Activated CD4-positive, alpha-beta T cell treated with anti-CD3 and anti-CD28 coated beads, Interleukin-2, Interleukin-4, amounts not matched to agents 100 ng/mL and 50 ng/mL, durations not matched to agents 16 hours and 8 hours (primary cell): ENCODE measurements at regions not wholly inside any gene's neighbourhood (a gene's known extent, or its start where the extent isn't known, plus 50 kb on each side); places are given as distances from the start of the nearest gene placed in this dataset.
A peak's percentile ranks its signal among the peaks of the same experiment; 100 is the strongest.

ENCODE experiments used
- DNase-seq: peaks from one replicate; pipeline ENCODE4 v3.0.0-alpha.2; 2020; ENCODE audit warnings: low spot score

DNA sequence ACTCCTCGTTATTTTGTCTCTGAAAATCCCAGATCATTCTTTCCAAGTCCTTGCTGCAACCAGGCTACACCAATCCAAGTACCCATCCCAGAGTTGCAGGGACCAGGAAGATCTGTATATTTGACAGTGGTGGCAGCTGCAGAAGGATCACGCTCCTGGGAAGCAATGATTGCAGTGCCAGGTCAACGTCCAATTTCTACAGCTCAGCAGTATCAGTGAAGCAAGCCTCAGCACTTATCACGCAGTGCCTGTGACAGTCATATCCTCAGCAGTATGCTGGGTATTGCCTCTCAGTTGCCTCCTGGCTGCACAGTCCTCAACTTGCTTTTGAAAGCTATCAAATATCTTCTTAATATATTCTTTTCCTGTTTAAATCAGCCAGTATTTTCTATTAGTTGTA lies 66.7 kb downstream of the BARHL2 start:
- DNase-seq: no peak

DNA sequence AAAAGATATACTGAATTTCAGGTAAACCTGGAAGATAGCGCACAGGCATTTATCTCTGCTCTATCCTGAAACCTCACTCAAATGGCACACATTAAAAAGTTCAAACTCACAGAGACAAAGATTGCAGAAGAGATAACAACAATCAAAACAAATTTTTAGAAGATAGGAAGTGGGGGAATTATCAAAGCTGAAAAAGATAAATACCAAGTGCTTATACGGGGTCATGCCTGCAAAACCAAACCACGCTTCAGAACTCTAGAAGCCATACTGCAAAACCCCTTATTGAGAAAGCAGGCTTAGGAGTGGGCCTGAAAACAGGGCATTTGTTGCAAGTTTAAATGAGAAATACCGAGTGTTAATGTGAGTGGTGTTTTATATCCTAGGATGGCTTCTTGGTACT lies 76.8 kb downstream of the BARHL2 start:
- no peak for DNase-seq

DNA sequence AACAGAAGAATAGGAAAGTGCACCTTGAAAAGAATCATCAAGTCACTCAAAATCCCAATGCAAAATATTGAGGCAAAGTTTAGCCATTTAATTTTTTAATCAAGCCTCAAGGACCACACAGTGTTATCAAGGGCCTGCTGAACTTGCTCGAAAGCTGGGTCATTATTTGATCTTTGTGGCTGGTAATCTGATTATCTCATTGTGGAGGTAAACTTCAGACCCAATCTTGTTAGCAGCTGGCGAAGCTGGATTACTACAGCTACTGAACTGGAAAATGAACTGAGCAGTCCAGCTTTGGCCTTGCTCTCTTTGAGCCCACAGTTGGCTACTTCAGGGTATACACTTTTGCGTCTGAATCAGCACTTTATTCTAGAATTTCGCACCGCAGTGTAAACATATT lies 94.4 kb downstream of the BARHL2 start:
- DNase-seq: no peak

DNA sequence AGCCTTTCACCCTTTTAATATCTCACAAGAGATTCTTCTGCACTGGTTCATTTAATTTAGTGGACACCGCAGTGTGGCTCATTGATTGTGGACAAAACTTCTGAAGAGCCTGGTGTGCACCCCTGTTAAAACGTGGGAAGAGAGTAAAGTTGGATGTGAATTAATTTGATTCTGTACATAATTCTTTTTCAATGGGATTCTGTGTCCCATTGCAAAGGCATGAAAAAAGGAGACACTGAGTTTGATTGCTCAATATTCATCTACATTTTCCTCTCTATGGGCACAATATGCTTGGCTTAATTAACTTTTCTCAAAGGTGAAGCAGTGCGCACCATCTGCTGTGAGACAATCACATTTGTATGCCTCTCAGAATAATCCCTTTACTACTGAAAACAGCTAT lies 95.1 kb downstream of the BARHL2 start:
- no peak for DNase-seq

- DNase-seq: no peak
Measured at GRCh38 chr1:90616395-90616794, 100.7 kb downstream of the BARHL2 start.

DNA sequence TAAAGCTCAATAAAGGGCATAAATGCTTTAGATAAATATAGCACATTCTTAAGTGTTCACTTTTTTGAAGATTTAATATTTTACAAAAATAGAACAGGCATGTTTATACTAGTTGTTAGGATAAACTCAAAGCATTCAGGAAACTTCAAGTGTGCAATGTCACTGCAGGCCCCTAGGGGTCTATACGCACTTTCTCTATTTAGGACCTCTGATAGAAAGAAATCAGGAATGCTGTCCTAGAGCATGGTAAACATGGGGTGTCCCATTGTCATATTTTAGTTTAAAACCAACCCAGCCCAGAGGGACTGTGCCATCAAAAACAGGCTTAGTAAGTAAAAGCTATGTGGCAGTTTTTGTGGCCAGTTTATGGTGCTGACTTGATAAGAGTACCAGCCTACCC lies 102.2 kb downstream of the BARHL2 start:
- no peak for DNase-seq

GRCh38 chr1:90613371-90613770 lies 103.7 kb downstream of the BARHL2 start:
- DNase-seq: no peak

DNA sequence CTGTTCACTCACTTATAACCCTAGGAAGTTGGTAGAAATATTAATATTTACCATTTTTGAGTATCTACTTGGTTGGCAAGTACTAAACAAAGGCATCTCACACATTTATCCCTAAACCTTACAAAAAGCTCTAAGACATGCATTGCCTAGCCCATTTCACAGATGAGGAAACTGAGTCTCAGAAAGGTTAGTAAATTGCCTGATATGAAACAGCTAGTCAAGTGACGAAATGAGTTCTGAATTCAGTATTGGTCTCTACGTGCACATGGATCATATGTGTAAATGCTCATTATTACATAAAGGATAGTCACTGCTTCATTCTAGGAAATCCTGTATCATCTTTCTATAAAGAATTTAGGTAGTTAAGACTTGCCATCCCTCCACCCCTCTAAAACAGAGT lies 105.1 kb downstream of the BARHL2 start:
- DNase-seq: no peak

DNA sequence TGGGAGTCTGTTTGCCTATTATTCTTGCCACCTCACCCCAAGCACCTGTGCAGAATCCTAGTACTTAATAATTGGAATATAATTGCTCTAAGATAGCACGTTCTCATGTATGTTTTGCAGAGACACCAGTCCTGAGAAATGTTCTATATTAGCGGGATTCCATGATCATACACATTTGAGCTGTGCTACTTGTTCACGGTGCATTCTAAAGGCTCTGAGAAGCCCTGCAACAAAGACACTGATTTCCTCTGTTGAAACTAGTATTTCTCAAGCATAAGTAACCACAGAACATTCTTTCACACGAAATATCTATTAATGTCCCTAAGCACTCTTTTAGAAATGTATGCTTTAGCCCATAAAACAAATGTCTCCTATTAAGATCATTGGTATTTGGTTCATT lies 109.4 kb downstream of the BARHL2 start:
- DNase-seq: no peak

DNA sequence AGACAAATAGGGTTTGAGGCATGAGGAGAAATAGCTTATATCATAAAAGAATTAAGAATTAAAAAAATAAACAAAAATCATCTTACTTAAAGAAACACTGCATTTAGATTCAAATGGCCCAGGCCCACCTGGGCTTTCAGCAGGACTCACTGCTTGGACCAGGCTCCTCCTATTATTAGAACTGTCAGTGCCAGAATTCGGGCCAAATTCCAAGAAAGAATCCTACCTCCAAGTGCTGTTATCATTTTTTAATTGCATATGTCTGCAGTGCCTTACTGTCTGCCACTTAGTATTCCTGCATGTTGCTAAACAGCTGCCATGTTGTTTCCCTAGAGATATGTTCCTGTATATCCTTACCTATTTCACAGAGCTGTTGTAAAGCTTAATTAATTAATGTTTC lies 112.0 kb downstream of the BARHL2 start:
- DNase-seq: no peak

DNA sequence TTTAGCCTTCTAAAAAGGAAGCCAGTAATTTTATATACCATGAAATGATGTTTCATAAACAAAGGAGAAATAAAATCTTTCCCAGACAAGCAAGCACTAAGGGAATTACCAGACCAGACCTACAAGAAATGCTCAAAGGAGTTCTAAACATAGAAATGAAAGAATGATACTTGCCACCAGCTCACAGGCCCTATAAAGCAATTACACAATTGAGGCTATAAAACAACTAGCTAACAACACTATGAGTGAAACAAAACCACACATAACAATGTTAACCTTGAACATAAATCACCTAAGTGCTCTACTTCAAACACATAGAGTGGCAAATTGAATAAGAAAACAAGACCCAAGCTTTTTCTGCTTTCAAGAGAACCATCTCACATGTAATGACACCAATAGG lies 123.8 kb downstream of the BARHL2 start:
- DNase-seq: no peak

GRCh38 chr1:90591970-90592356 lies 125.1 kb downstream of the BARHL2 start:
- DNase-seq: no peak

DNA sequence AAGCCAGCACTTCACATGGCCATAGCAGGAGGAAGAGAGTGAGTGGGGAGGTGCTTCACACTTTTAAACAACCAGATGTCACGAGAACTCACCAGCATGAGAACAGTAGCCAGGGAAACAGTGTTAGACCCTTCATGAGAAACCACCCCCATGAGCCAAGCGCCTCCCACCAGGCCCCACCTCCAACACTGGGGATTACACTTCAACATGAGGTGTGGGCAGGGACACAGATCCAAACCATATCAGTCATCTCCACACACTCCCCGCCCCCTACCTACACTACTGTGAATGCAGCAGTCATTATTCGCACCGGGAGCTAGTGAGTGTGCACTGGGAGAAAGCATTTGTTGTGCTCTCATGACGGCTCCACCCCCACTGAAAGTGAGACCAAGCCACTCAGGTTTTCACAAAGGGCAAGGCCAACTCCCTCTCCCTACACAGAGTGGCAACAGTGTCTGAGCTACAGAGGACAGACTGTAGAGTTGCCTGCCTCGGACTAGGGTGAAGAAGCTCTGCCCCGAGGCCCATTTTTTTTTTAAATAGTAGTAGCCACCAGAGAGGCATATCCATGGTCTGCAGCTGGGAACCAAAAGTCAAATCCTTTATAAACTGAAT lies 125.6 kb downstream of the BARHL2 start:
- DNase-seq: no peak

GRCh38 chr1:90580176-90580575 lies 136.9 kb downstream of the BARHL2 start:
- DNase-seq: no peak

DNA sequence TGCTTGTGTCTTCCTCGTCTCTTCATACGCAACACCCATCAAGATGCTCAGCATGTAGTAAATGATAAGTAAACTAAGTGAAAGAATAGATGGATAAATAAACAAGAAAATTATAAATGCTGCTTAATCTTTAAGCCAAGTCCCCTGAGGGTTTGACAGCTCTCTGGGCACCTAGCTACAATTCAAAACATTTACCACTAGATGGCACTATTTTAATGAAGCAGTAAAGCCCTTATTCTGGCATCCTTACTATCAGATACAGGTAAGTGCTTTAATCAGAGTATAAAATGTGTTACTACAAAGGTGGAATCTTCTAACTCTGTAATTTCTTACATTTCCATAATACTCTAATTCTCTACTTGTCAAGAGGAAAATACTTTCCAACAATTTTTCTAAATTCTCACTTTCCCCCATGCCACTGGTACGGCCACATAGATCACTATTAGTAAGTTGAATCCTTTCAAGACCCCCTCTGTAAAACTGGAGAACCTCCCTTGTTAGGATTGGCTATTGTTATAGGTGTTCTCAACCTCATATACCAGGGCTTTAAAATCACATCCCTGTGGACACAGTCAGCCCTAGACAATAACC lies 137.8 kb downstream of the BARHL2 start:
- peak; percentile 48 for DNase-seq

DNA sequence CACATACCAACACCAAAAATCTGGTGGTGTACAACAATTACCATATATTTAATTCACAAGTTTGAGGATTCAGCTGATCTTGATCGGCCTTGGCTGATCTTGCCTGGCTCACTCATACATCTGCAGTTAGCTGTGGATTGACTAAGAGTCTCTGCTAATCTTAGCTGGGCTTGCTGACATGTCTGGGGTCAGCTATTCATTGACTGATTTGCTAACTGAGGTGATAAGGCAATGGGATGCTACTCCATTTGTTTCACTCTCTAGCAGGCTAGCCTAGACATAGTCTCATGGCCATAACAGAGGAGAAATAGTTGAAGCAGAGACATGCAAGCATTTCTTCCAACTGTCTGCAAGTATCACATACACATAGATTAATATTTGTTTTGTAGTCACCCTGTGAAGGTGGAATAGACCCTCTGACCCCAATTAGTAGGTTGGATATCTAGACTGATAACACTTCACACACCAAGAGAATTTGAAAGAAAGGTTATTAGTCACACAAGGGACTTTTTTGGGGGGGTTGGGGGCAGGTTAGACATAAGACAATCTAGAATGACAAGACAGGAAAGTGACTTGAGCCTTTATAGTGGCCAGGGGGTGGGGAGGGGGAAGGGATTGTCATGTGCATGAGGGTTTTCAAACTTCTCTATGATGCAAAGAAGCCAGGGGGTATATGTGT lies 142.3 kb downstream of the BARHL2 start:
- DNase-seq: no peak

GRCh38 chr1:90573736-90574135 lies 143.4 kb downstream of the BARHL2 start:
- DNase-seq: no peak

DNA sequence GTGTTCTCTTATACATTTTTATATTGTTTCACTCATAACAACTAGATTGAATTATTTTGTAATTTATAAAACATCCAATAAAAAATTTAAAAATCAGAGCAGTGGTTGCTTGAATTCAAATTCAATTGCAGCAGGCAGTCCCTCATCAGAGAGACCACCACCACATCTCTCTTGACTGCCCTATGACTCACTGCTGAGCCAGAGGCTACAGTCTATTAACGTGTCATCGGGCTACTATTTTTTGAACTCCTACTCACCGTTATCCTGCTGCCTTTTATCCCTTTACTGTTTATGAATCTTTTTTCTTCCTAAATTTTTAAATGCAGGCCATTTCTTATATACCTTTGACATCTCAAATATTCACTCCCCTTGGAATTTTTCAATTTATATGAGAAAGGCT lies 144.7 kb downstream of the BARHL2 start:
- DNase-seq: no peak

DNA sequence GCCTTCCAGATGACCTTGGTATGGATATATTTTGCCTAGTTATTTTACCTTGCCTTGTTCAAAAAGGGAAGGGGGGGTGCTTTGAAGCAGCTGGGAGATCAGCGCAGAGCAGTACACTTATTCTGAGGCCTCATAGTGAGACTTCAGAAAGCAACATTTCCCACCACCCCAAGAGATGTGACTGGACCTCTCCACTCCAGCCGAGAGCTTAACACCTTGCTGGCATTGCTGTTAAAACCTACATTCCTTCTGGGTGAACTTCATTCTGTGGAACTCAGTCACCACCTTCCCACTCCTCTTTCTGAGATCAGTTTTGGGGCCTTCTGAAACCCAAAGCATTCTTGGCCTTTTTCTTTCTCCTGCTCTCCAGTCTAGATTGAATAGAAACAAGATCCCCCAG lies 148.7 kb downstream of the BARHL2 start:
- no peak for DNase-seq

DNA sequence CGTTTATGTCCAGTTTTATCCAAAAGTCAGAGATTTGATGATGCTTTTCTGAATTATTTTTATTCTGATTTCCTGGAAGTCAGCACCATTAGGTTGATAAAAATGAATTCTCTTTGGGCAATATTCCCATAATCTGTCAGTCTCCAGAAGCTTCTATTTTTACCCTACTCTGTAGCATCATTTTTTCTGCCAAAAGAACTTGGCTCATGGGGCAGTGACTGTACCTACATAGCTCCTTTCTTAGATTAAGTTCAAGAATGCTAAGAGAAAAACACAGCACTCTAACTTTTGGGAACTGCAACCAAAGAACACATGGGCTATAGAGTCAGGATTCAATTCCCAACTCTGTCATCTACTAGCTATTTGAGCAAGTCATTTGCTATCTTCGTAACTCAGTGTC lies 152.9 kb downstream of the BARHL2 start:
- DNase-seq: no peak

- no peak for DNase-seq
Measured at GRCh38 chr1:90562892-90563291, 154.2 kb downstream of the BARHL2 start.

DNA sequence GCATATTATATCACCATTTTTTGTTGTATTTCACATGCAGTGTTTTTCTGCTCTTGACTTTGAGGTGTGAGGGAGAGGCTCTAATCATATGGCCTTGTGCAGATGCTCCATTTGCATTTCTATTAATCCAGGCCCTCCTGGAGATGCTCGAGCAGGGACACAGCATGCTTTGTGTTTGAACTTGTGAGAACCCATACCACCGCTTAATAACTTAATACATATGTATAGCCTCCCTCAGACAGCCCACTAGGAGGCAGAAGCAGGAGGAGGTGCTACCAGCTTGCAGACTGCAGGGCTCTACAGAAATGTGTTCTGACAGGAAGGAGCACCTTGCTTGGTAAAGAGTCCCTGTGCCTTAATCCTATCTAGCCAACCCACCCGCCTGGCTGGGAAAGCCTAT lies 155.2 kb downstream of the BARHL2 start:
- DNase-seq: no peak

GRCh38 chr1:90561103-90561783 lies 155.9 kb downstream of the BARHL2 start:
- no peak for DNase-seq
